CD8-positive, alpha-beta memory T cell (primary cell): ENCODE measurements at regions not wholly inside any gene's neighbourhood (a gene's known extent, or its start where the extent isn't known, plus 50 kb on each side); places are given as distances from the start of the nearest gene placed in this dataset.

Experiments used
- CTCF ChIA-PET: fragments of 350-600 bp; sonication (Branson Sonifier 250); formaldehyde crosslinking; loops from one replicate; lab custom pipeline; 2021; ENCODE audit warnings: antibody characterized with exemption; lab: Charles Lee
- POLR2A ChIA-PET: fragments of 350-600 bp; sonication (Branson Sonifier 250); formaldehyde crosslinking; loops from one replicate; lab custom pipeline; 2021; ENCODE audit warnings: antibody characterized with exemption; lab: Charles Lee
- DNase-seq, 5 donors: peaks; one replicate each; pipeline versions ENCODE4 v3.0.0 to v3.0.0-alpha.2; 2020 to 2022; ENCODE audit warnings: mixed read lengths in 1 of 5
- H3K27ac ChIP-seq: one replicate; pipeline ENCODE4 v1.7.0; 2013; ENCODE audit warnings: low read depth, mild to moderate bottlenecking, low read length, moderate library complexity
- H3K27me3 ChIP-seq: 2 replicates; pipeline ENCODE4 v1.7.0; 2013; ENCODE audit warnings: low read length, mild to moderate bottlenecking; ENCODE audit not compliant: insufficient read depth, poor library complexity, severe bottlenecking
- H3K36me3 ChIP-seq: 2 replicates; pipeline ENCODE4 v1.7.0; 2013; ENCODE audit warnings: mild to moderate bottlenecking, low read length, moderate library complexity; ENCODE audit not compliant: insufficient read depth
- H3K4me1 ChIP-seq: 2 replicates; pipeline ENCODE4 v1.7.0; 2013; ENCODE audit warnings: mild to moderate bottlenecking, low read length, moderate library complexity; ENCODE audit not compliant: insufficient read depth
- H3K4me3 ChIP-seq: 2 replicates; pipeline ENCODE4 v1.7.0; 2013; ENCODE audit warnings: mild to moderate bottlenecking, low read length
- H3K9me3 ChIP-seq: 2 replicates; pipeline ENCODE4 v1.7.0; 2013; ENCODE audit warnings: mild to moderate bottlenecking, low read length
- H3K27ac Mint-ChIP-seq, 8 donors: one replicate each; pipeline ENCODE4 v1.8.0; 2020 to 2021; ENCODE audit warnings: mixed read lengths in 8 of 8, mild to moderate bottlenecking in 6 of 8, inconsistent platforms in 3 of 8, moderate library complexity in 3 of 8
- H3K27me3 Mint-ChIP-seq, 2 donors: one replicate each; pipeline ENCODE4 v1.8.0; 2020 to 2021; ENCODE audit warnings: mixed read lengths in 2 of 2, mild to moderate bottlenecking in 1 of 2, moderate library complexity in 1 of 2
- H3K36me3 Mint-ChIP-seq, 3 donors: one replicate each; pipeline ENCODE4 v1.8.0; 2020 to 2021; ENCODE audit warnings: mixed read lengths in 3 of 3, inconsistent platforms in 1 of 3, mild to moderate bottlenecking in 1 of 3
- H3K4me1 Mint-ChIP-seq, 3 donors: one replicate each; pipeline ENCODE4 v1.8.0; 2020 to 2021; ENCODE audit warnings: mixed read lengths in 3 of 3, inconsistent platforms in 1 of 3, mild to moderate bottlenecking in 1 of 3
- H3K4me3 Mint-ChIP-seq, 7 donors: one replicate each; pipeline ENCODE4 v1.8.0; 2020 to 2021; ENCODE audit warnings: mixed read lengths in 7 of 7, mild to moderate bottlenecking in 6 of 7, moderate library complexity in 4 of 7, inconsistent platforms in 2 of 7
- H3K9me3 Mint-ChIP-seq, 5 donors: one replicate each; pipeline ENCODE4 v1.8.0; 2020 to 2022; ENCODE audit warnings: mixed read lengths in 5 of 5, mild to moderate bottlenecking in 3 of 5, moderate library complexity in 2 of 5, inconsistent platforms in 1 of 5

GRCh38 chr2:120945091-120945490 lies 209.4 kb downstream of the GLI2 start:
- H3K27me3 Mint-ChIP-seq, result peaks cover 0 to 2% of the 10 kb centered on the region in 2 donors
- Histone ChIP-seq H3K4me3 (no peak overlapping the region), H3K9me3 (no peaks in the 10 kb centered on the region), H3K27me3 (no peaks in the 10 kb centered on the region), H3K27ac (no peak overlapping the region), H3K36me3 (no peaks in the 10 kb centered on the region), H3K4me1 (no peaks in the 10 kb centered on the region)
- H3K4me1 Mint-ChIP-seq, result no peaks in the 10 kb centered on the region
- H3K36me3 Mint-ChIP-seq, result no peaks in the 10 kb centered on the region
- ChIA-PET POLR2A (no interaction called here), CTCF (no interaction called here)
- no peak overlapping the region for H3K27ac Mint-ChIP-seq
- H3K4me3 Mint-ChIP-seq, result no peak overlapping the region
- no peaks in the 10 kb centered on the region for H3K9me3 Mint-ChIP-seq
- no peak for DNase-seq

GRCh38 chr2:120945832-120946499 lies 210.3 kb downstream of the GLI2 start:
- ChIA-PET CTCF (no interaction called here), POLR2A (no interaction called here)
- Mint-ChIP-seq H3K4me3 (no peak overlapping the region), H3K27ac (no peak overlapping the region), H3K36me3 (no peaks in the 10 kb centered on the region), H3K27me3 (peaks cover 0 to 2% of the 10 kb centered on the region in 2 donors), H3K9me3 (no peaks in the 10 kb centered on the region), H3K4me1 (no peaks in the 10 kb centered on the region)
- no peaks in the 10 kb centered on the region for H3K9me3 ChIP-seq
- no peak for DNase-seq
- H3K27me3 ChIP-seq, result no peaks in the 10 kb centered on the region
- no peak overlapping the region for H3K27ac ChIP-seq
- H3K36me3 ChIP-seq, result no peaks in the 10 kb centered on the region
- H3K4me3 ChIP-seq, result no peak overlapping the region
- no peaks in the 10 kb centered on the region for H3K4me1 ChIP-seq

- Mint-ChIP-seq H3K4me3 (no peak overlapping the region), H3K36me3 (no peaks in the 10 kb centered on the region), H3K27ac (no peak overlapping the region), H3K4me1 (no peaks in the 10 kb centered on the region), H3K27me3 (peaks cover 0 to 2% of the 10 kb centered on the region in 2 donors), H3K9me3 (no peaks in the 10 kb centered on the region)
- Histone ChIP-seq H3K4me3 (no peak overlapping the region), H3K9me3 (no peaks in the 10 kb centered on the region), H3K27ac (no peak overlapping the region), H3K36me3 (no peaks in the 10 kb centered on the region), H3K4me1 (no peaks in the 10 kb centered on the region), H3K27me3 (no peaks in the 10 kb centered on the region)
- POLR2A ChIA-PET, result no interaction called here
- CTCF ChIA-PET, result no interaction called here
- DNase-seq, result no peak
Observed at GRCh38 chr2:120947327-120947726, 211.7 kb downstream of the GLI2 start.

- Mint-ChIP-seq H3K4me1 (no peaks in the 10 kb centered on the region), H3K4me3 (no peak overlapping the region), H3K9me3 (no peaks in the 10 kb centered on the region), H3K27ac (no peak overlapping the region), H3K36me3 (no peaks in the 10 kb centered on the region), H3K27me3 (peaks cover 0 to 2% of the 10 kb centered on the region in 2 donors)
- H3K27ac ChIP-seq, result no peak overlapping the region
- DNase-seq, result no peak
- CTCF ChIA-PET, result no interaction called here
- POLR2A ChIA-PET, result no interaction called here
- H3K27me3 ChIP-seq, result no peaks in the 10 kb centered on the region
- H3K4me3 ChIP-seq, result no peak overlapping the region
- no peaks in the 10 kb centered on the region for H3K4me1 ChIP-seq
- no peaks in the 10 kb centered on the region for H3K36me3 ChIP-seq
- no peaks in the 10 kb centered on the region for H3K9me3 ChIP-seq
Observed at GRCh38 chr2:120947982-120948661, 212.5 kb downstream of the GLI2 start.

GRCh38 chr2:120948662-120949011 lies 213.0 kb downstream of the GLI2 start:
- CTCF ChIA-PET, result no interaction called here
- no peaks in the 10 kb centered on the region for H3K9me3 ChIP-seq
- Mint-ChIP-seq H3K36me3 (no peaks in the 10 kb centered on the region), H3K4me3 (no peak overlapping the region), H3K4me1 (no peaks in the 10 kb centered on the region), H3K27me3 (peaks cover 0 to 2% of the 10 kb centered on the region in 2 donors), H3K27ac (no peak overlapping the region), H3K9me3 (no peaks in the 10 kb centered on the region)
- no peak overlapping the region for H3K27ac ChIP-seq
- H3K4me1 ChIP-seq, result no peaks in the 10 kb centered on the region
- no peak for DNase-seq
- no peaks in the 10 kb centered on the region for H3K27me3 ChIP-seq
- H3K4me3 ChIP-seq, result no peak overlapping the region
- H3K36me3 ChIP-seq, result no peaks in the 10 kb centered on the region
- POLR2A ChIA-PET, result no interaction called here

- H3K27ac Mint-ChIP-seq, result no peak overlapping the region
Observed at GRCh38 chr2:120949027-120949956, 213.6 kb downstream of the GLI2 start.

GRCh38 chr2:120949957-120950590 lies 214.4 kb downstream of the GLI2 start:
- H3K36me3 Mint-ChIP-seq, result no peaks in the 10 kb centered on the region
- POLR2A ChIA-PET, result no interaction called here
- H3K27ac ChIP-seq, result no peak overlapping the region
- H3K4me3 Mint-ChIP-seq, result no peak overlapping the region
- no peak overlapping the region for H3K4me3 ChIP-seq
- no peaks in the 10 kb centered on the region for H3K4me1 ChIP-seq
- H3K9me3 ChIP-seq, result no peaks in the 10 kb centered on the region
- DNase-seq, result no peak
- CTCF ChIA-PET, result no interaction called here
- H3K27me3 ChIP-seq, result no peaks in the 10 kb centered on the region
- no peaks in the 10 kb centered on the region for H3K9me3 Mint-ChIP-seq
- H3K4me1 Mint-ChIP-seq, result no peaks in the 10 kb centered on the region
- no peaks in the 10 kb centered on the region for H3K36me3 ChIP-seq
- H3K27me3 Mint-ChIP-seq, result no peaks in the 10 kb centered on the region
- no peak overlapping the region for H3K27ac Mint-ChIP-seq

More at GRCh38 chr2:120949027-120949956, 213.6 kb downstream of the GLI2 start:
- H3K4me1 Mint-ChIP-seq, result no peaks in the 10 kb centered on the region
- H3K27ac ChIP-seq, result no peak overlapping the region
- no peaks in the 10 kb centered on the region for H3K9me3 Mint-ChIP-seq
- H3K36me3 Mint-ChIP-seq, result no peaks in the 10 kb centered on the region
- CTCF ChIA-PET, result no interaction called here
- H3K27me3 Mint-ChIP-seq, result no peaks in the 10 kb centered on the region
- POLR2A ChIA-PET, result no interaction called here
- no peak overlapping the region for H3K4me3 Mint-ChIP-seq
- H3K4me3 ChIP-seq, result no peak overlapping the region
- H3K36me3 ChIP-seq, result no peaks in the 10 kb centered on the region
- H3K9me3 ChIP-seq, result no peaks in the 10 kb centered on the region
- no peak for DNase-seq
- H3K4me1 ChIP-seq, result no peaks in the 10 kb centered on the region
- H3K27me3 ChIP-seq, result no peaks in the 10 kb centered on the region

GRCh38 chr2:120951693-120952092 lies 216.0 kb downstream of the GLI2 start:
- POLR2A ChIA-PET, result no interaction called here
- no peaks in the 10 kb centered on the region for H3K9me3 ChIP-seq
- H3K27me3 ChIP-seq, result no peaks in the 10 kb centered on the region
- CTCF ChIA-PET, result no interaction called here
- H3K4me1 Mint-ChIP-seq, result no peaks in the 10 kb centered on the region
- no peaks in the 10 kb centered on the region for H3K27me3 Mint-ChIP-seq
- no peak overlapping the region for H3K4me3 ChIP-seq
- no peak overlapping the region for H3K27ac ChIP-seq
- no peaks in the 10 kb centered on the region for H3K36me3 ChIP-seq
- H3K27ac Mint-ChIP-seq, result no peak overlapping the region
- DNase-seq, result no peak
- no peak overlapping the region for H3K4me3 Mint-ChIP-seq
- H3K9me3 Mint-ChIP-seq, result no peaks in the 10 kb centered on the region
- no peaks in the 10 kb centered on the region for H3K36me3 Mint-ChIP-seq
- no peaks in the 10 kb centered on the region for H3K4me1 ChIP-seq
